NT2/D1 (cell line): ENCODE measurements at regions not wholly inside any gene's neighbourhood (a gene's known extent, or its start where the extent isn't known, plus 50 kb on each side); places are given as distances from the start of the nearest gene placed in this dataset.

Experiments
- SUZ12 ChIP-seq: IDR thresholded peaks from 2 replicates; pipeline ENCODE4 v1.6.1; 2011; ENCODE audit not compliant: insufficient read length, insufficient read depth; ENCODE audit errors: extremely low read depth
- YY1 ChIP-seq: IDR thresholded peaks from 2 replicates; pipeline ENCODE4 v1.6.1; 2011; ENCODE audit not compliant: insufficient read length, insufficient read depth

DNA sequence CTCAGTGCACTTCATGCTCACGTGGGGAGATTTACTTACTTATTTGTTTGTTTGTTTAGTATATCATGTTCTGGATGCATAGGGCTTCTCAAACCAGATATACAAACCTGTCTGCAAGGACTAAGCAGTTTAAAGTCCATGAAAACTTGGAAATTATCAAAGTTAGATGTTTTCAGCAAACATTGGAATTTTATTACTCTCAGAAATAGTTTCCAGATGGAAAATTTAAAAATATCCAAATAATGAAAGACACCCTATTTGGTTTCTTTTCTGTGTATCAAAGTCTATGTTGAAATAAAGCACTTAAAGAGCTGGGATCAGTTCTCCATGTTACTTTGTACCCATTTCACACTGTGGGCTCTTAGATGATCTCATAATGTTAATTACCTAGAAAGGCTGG is 312.1 kb downstream of the PPP1R2C start:
- TF ChIP-seq YY1 (no peak), SUZ12 (no peak)
